ENCODE measurements at regions not wholly inside any gene's neighbourhood (a gene's known extent, or its start where the extent isn't known, plus 50 kb on each side); places are given as distances from the start of the nearest gene placed in this dataset.

DNA sequence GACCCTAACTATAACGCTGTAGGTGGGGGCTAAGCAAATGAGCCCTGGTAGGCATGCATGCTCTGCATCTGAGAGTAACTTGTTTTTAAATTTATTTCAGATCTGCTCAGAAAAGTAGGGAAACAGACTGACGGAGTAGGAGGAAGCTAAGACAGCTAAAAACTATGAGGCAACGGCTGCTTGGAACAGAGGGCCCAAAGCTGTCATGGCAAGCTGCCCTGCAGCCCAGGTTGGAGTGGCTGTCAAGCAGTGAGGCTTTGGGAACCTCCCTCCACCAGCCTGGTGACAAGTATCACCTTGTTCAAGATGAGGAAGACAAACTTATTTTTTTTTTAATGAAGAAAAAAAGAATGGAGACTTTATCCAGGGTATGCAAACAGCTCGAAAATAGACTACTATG is 439.8 kb downstream of the NLGN4X start:
- no peak for DNase-seq (ENCODE audit: low spot score)
- TF ChIP-seq, protein P1, sequence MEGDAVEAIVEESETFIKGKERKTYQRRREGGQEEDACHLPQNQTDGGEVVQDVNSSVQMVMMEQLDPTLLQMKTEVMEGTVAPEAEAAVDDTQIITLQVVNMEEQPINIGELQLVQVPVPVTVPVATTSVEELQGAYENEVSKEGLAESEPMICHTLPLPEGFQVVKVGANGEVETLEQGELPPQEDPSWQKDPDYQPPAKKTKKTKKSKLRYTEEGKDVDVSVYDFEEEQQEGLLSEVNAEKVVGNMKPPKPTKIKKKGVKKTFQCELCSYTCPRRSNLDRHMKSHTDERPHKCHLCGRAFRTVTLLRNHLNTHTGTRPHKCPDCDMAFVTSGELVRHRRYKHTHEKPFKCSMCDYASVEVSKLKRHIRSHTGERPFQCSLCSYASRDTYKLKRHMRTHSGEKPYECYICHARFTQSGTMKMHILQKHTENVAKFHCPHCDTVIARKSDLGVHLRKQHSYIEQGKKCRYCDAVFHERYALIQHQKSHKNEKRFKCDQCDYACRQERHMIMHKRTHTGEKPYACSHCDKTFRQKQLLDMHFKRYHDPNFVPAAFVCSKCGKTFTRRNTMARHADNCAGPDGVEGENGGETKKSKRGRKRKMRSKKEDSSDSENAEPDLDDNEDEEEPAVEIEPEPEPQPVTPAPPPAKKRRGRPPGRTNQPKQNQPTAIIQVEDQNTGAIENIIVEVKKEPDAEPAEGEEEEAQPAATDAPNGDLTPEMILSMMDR (IDR thresholded peaks at IDR 0.05; ENCODE audit: extremely low read depth, insufficient read depth, missing control alignments) = no peak
- in situ Hi-C loops (cut with MboI; ENCODE audit: low pct_unique_long_range_greater_than_20kb, low sequenced_read_pairs, unreplicated experiment) = no loop called here

DNA sequence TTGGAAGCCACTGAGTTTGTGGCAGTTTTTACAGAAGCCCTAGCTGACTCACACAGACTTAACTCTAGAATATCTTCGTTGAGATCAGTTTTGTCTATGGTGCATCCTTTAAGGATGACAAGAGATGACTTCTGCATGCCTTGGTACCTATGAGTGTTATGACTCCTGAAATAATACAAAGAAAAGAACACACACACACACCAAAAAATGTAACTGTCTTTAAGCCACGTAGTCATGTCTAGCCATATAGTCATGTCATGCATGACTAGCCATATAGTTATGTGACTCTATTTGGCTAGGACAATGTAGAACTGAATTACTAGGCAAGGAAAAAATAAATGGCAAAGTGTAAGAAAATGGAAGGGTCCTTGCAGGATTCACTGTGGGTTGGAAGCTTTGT is 447.8 kb downstream of the NLGN4X start:
- TF ChIP-seq, protein P1 (IDR thresholded peaks at IDR 0.05; ENCODE audit: extremely low read depth, insufficient read depth, missing control alignments) = no peak
- no peak for DNase-seq (ENCODE audit: low spot score)
- in situ Hi-C loops (cut with MboI; ENCODE audit: low pct_unique_long_range_greater_than_20kb, low sequenced_read_pairs, unreplicated experiment) = no loop called here

DNA sequence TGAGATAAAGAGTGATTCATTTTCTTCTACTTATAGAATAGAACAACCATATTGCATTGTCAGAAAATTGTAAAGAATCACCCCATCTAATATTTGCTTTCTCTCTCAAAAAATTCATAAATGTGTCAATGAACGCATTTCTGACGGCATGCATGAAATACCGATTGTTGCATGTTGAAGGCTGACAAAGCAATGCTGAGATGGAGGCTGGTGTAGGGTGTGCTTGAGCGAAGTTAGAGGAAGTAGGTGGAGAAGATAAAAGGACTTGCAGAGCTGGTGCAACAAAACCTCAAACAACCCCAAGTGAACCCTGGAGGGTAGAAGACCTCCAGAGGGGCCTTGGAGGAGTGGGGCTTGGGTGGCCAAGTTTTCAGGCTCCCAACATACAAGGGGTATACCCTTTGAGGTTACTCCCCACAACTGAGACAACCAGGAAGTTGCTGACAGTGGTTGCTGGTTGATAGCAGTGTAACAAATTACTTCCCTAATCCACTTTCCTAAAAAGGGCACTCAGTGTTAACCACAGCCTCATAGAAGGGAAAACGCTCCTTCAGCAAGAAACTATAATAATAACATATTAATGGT is 452.7 kb downstream of the NLGN4X start:
- DNase-seq (ENCODE audit: low spot score) = no peak
- in situ Hi-C loops (cut with MboI; ENCODE audit: low pct_unique_long_range_greater_than_20kb, low sequenced_read_pairs, unreplicated experiment) = no loop called here
- TF ChIP-seq, protein P1 (IDR thresholded peaks at IDR 0.05; ENCODE audit: extremely low read depth, insufficient read depth, missing control alignments) = no peak

DNA sequence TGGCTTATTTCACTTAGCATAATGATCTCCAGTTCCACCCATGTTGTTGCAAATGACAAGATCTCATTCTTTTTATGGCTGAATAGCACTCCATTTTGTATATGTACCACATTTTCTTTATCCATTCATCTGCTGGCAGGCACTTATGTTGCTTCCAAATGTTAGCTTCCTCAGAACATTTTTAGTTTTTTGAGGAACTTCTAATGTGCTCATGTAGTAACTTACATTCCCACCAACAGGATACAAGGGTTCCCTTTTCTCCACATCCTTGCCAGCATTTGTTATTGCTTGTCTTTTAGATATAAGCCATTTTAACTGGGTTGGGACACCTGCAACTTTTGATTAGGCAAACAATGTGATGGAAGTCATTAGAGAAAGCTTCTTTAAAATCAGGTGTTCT is 454.2 kb downstream of the NLGN4X start:
- TF ChIP-seq, protein P1 (IDR thresholded peaks at IDR 0.05; ENCODE audit: extremely low read depth, insufficient read depth, missing control alignments) = no peak
- DNase-seq (ENCODE audit: low spot score) = no peak
- in situ Hi-C loops (cut with MboI; ENCODE audit: low pct_unique_long_range_greater_than_20kb, low sequenced_read_pairs, unreplicated experiment) = no loop called here

DNA sequence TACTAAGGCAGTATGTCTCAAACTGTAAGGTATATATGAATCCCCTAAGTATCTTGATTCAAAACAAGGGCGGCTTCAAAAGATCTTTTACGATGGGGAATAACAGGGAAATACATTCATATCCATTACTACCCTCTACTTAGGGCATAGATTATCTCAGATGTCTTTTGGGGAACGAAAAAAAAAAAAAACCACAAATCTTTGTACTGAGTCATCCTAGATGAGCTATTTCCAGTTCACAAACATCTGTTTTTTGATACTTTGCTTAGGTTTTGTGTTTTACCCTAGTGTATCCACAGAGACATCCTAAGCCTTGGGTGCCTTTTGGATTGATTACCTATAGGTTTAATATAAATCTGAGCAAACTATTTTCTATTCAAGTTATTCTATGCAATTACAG is 457.2 kb downstream of the NLGN4X start:
- in situ Hi-C loops (cut with MboI; ENCODE audit: low pct_unique_long_range_greater_than_20kb, low sequenced_read_pairs, unreplicated experiment) = no loop called here

DNA sequence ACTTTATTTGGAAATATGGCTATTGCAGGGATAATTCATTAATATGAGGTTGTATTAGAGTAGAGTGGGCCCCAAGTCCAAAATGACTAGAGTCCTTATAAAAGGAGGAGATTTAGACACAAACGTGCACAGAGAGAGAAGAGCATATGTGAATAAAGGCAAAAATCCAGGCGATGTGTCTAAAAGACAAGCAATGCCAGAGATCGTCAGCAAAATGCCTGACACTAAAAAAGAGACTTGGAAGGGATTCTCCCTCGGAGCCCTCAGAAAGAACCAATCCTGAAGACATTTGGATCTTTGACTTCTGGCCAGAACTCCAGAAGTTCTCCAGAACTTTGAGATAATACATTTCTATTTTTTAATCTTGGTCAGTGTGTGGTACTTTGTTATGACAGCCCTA is 472.1 kb downstream of the NLGN4X start:
- in situ Hi-C loops (cut with MboI; ENCODE audit: low pct_unique_long_range_greater_than_20kb, low sequenced_read_pairs, unreplicated experiment) = no loop called here
- no peak for DNase-seq (ENCODE audit: low spot score)
- TF ChIP-seq, protein P1 (IDR thresholded peaks at IDR 0.05; ENCODE audit: extremely low read depth, insufficient read depth, missing control alignments) = no peak

More for the DNA sequence above, 457.2 kb downstream of the NLGN4X start:
- DNase-seq (ENCODE audit: low spot score) = no peak
- TF ChIP-seq, protein P1 (IDR thresholded peaks at IDR 0.05; ENCODE audit: extremely low read depth, insufficient read depth, missing control alignments) = no peak

DNA sequence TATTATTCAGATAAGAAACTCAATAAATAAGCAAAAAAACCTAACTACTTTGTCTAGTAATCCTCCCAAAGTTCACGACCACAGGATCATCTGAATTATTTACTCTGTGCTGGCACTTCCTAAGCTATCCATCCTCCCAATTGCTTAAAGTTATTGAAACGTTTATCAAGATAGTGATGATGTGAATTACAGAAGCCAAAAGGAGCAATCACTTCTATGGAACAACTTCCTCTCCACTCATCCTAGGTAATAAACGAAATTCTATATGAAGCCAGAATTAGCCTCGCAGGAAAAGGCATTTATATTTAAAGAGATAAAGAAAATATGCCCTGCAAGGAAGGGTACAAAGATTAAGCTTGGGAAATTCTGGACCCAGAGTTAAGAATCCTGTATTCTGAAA is 475.4 kb downstream of the NLGN4X start:
- in situ Hi-C loops (cut with MboI; ENCODE audit: low pct_unique_long_range_greater_than_20kb, low sequenced_read_pairs, unreplicated experiment) = no loop called here
- no peak for DNase-seq (ENCODE audit: low spot score)

More for the DNA sequence above, 475.4 kb downstream of the NLGN4X start:
- TF ChIP-seq, protein P1 (IDR thresholded peaks at IDR 0.05; ENCODE audit: extremely low read depth, insufficient read depth, missing control alignments) = no peak
